WERI-Rb-1 (cell line): ENCODE measurements at regions not wholly inside any gene's neighbourhood (a gene's known extent, or its start where the extent isn't known, plus 50 kb on each side); places are given as distances from the start of the nearest gene placed in this dataset.

Experiments
- DNase-seq: peaks from one replicate; pipeline ENCODE4 v3.0.0-alpha.2; 2020
- H3K27ac ChIP-seq: fragments of 250-450 bp; sonication (Bioruptor Pico); 2 replicates; pipeline ENCODE4 v1.5.1; 2020; ENCODE audit warnings: mild to moderate bottlenecking, moderate library complexity
- H3K27me3 ChIP-seq: fragments of 250-450 bp; sonication (Bioruptor Pico); 2 replicates; pipeline ENCODE4 v1.5.1; 2021; ENCODE audit warnings: mild to moderate bottlenecking, low read depth, moderate library complexity; ENCODE audit not compliant: insufficient read depth, severe bottlenecking
- H3K36me3 ChIP-seq: fragments of 250-450 bp; sonication (Bioruptor Pico); 2 replicates; pipeline ENCODE4 v1.5.1; 2020; ENCODE audit warnings: mild to moderate bottlenecking, moderate library complexity
- H3K4me3 ChIP-seq: 2 replicates; pipeline ENCODE4 v1.5.1; 2011; ENCODE audit warnings: low read depth, mild to moderate bottlenecking, control low read depth, low read length
- H3K9me3 ChIP-seq: fragments of 250-450 bp; sonication (Bioruptor Pico); 2 replicates; pipeline ENCODE4 v1.5.1; 2021; ENCODE audit warnings: mild to moderate bottlenecking, moderate library complexity; ENCODE audit not compliant: severe bottlenecking
- TF ChIP-seq, protein P1 (sequence below): IDR thresholded peaks from 2 replicates; pipeline ENCODE4 v1.5.1; 2011; ENCODE audit warnings: low read depth, mild to moderate bottlenecking, control low read depth, inconsistent platforms, low read length

DNA sequence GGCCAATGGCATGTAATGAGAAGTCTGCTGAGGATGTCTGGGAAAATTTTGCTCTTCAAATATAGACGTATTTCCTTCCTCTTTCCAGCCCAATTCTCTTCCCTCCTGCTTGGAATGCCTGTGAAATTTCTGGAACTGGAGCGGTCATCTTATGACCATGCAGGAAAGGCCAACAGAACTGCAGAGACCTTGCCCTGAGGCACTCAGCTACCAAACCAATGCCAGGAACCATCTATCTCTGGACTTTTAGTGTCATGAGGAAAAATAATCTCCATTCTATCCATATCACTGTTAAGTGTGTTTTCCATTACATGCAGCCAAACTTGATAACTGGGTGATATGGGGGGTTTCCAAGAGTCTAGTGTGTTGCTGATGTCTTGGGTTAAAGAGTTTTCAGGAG, 363.7 kb downstream of the SLC4A3 start:
- Histone ChIP-seq H3K27ac (no peak overlapping the region), H3K4me3 (no peak overlapping the region), H3K9me3 (no peaks in the 10 kb centered on the region), H3K36me3 (no peaks in the 10 kb centered on the region), H3K27me3 (no peaks in the 10 kb centered on the region)
- TF ChIP-seq, protein P1, sequence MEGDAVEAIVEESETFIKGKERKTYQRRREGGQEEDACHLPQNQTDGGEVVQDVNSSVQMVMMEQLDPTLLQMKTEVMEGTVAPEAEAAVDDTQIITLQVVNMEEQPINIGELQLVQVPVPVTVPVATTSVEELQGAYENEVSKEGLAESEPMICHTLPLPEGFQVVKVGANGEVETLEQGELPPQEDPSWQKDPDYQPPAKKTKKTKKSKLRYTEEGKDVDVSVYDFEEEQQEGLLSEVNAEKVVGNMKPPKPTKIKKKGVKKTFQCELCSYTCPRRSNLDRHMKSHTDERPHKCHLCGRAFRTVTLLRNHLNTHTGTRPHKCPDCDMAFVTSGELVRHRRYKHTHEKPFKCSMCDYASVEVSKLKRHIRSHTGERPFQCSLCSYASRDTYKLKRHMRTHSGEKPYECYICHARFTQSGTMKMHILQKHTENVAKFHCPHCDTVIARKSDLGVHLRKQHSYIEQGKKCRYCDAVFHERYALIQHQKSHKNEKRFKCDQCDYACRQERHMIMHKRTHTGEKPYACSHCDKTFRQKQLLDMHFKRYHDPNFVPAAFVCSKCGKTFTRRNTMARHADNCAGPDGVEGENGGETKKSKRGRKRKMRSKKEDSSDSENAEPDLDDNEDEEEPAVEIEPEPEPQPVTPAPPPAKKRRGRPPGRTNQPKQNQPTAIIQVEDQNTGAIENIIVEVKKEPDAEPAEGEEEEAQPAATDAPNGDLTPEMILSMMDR = no peak
- no peak for DNase-seq

DNA sequence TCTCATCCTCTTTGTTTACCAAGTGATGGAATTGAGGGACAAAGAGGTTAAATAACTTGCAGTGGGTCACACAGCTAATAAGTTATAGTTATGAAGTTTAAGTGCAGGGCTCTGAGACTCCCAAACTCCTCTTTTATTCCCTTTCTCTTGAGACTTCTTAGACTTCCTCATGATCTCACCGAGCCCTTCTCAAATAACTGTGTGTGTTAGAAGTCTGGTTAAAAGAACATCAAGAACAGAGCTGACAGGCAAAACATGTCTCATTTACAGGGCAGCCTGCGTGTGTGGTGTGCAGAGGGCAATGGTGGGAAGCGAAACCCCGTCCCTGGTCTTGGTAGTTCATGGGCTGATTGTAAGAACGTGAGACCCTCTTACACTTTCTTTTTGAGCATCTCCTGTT, 368.0 kb downstream of the SLC4A3 start:
- H3K27ac ChIP-seq = no peak overlapping the region
- TF ChIP-seq, protein P1 = no peak
- no peaks in the 10 kb centered on the region for H3K36me3 ChIP-seq
- no peaks in the 10 kb centered on the region for H3K9me3 ChIP-seq
- H3K4me3 ChIP-seq = no peak overlapping the region
- DNase-seq = no peak
- no peaks in the 10 kb centered on the region for H3K27me3 ChIP-seq

DNA sequence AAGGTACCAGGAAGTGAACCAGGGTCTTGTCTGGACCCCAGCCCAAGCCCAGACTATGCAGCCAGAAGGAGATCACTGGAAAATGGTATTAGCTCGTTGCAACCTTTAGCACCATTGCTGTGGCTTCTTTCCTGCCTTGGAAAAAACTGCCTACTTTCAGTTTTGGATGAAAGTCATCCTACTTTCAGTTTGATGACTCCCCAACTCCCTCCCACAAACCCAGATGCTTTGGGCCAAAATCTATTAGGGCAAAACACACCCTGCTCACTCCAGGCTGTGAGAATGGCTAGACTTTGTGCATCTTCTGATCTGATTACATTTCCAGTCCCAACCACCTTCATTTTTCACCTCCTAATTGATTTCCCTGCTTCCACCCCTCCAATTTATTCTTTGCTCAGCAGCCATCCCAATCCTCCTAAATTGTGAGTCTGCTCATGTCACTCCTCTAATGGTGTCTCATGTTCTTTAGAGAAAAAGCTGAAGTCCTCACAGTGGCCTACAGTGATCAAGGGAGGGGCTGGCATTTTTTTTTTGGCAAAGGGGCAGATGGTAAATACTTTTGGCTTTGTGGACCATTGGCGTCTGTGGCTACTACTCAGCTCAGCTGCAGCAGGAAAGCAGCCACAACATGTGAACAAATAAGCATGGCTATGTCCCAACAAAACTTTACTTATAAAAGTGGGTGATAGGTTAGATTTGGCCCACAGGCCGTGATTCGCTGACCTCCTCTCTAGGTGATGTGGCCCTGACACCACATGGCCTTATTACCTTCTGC, 368.7 kb downstream of the SLC4A3 start:
- no peak for DNase-seq
- H3K27me3 ChIP-seq = no peaks in the 10 kb centered on the region

DNA sequence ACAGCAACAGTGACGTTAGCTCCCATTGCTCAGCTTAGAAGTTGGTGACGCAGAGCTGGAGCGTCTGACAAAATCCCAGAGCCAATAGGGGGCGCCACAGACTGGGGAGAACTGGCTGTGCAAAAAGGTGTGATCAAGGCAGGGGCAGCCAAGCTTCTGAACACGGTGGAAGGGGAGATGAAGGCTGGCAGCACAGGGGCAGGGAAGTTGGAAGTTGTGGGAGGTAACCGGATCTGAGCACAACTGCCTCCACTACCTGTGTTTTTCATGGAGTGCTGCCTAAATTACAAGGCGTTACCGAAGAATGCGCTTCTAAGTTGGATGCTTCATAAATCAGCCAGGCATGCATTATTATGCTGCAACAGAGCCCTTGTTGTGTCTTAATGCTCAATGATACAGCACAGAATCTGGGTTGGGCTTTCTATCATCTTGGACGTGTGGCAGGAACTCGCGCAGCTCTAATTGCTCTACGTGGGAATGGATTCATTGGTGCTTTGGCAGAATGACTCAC, 370.0 kb downstream of the SLC4A3 start:
- DNase-seq = peak; percentile 80
- Histone ChIP-seq H3K27me3 (no peaks in the 10 kb centered on the region), H3K27ac (no peak overlapping the region), H3K9me3 (no peaks in the 10 kb centered on the region), H3K36me3 (no peaks in the 10 kb centered on the region), H3K4me3 (no peak overlapping the region)
- TF ChIP-seq, protein P1 = peak; percentile 81

More for the DNA sequence above, 368.7 kb downstream of the SLC4A3 start:
- TF ChIP-seq, protein P1 = no peak
- no peak overlapping the region for H3K4me3 ChIP-seq
- H3K9me3 ChIP-seq = no peaks in the 10 kb centered on the region
- H3K36me3 ChIP-seq = no peaks in the 10 kb centered on the region
- H3K27ac ChIP-seq = no peak overlapping the region

DNA sequence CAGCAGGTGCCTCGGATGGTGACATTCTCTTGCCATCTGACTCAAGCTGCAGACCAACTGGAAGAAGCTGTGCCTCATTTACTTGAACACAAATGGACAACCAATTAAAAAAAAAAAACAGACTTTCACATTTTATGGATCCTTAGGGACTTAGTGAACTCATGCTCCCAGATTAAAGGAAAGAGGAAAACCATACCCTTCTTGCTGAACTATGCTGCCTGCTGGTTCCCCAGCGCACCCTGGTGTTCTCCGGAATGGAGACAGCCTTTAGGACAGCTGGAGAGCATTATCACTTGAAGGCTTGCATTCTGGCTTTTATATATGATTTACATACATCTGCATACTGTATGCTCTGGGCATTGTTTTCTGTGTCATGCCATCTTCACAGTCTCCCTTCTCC, 370.7 kb downstream of the SLC4A3 start:
- no peak for DNase-seq
- H3K27me3 ChIP-seq = no peaks in the 10 kb centered on the region
- H3K36me3 ChIP-seq = no peaks in the 10 kb centered on the region
- TF ChIP-seq, protein P1 = peak; percentile 36; the same call in 1 of the 2 replicates
- no peak overlapping the region for H3K27ac ChIP-seq
- H3K9me3 ChIP-seq = no peaks in the 10 kb centered on the region
- H3K4me3 ChIP-seq = no peak overlapping the region
